ENCODE measurements at regions not wholly inside any gene's neighbourhood (a gene's known extent, or its start where the extent isn't known, plus 50 kb on each side); places are given as distances from the start of the nearest gene placed in this dataset.

DNA sequence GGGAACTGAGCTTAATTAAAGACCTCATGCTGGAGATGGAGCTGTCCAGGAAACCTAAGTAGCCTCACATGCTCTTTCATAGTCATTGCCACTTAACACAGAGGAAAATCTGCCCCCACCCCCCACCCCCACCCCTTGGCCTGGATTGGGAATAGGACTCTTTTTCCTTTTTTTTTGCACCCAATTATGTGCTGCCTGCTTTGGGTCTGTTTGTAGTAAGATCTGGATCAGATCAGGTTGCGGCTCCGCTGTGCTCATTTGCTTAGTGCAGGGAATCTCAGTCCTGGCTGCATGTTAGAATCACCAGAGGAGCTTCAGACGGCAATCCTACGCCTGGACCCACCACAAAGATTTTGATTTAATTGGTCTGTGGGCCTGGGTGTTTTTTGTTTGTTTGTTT, 219.0 kb downstream of the UTP18 start (continued):
- no peak for TF ChIP-seq SMAD1 (IDR thresholded peaks at IDR 0.05; ENCODE audit: low read depth, partially characterized antibody)
- TF ChIP-seq ESRRA (IDR thresholded peaks at IDR 0.05; ENCODE audit: low read length) = no peak
- no peak for TF ChIP-seq MEF2B (IDR thresholded peaks at IDR 0.05; ENCODE audit: partially characterized antibody, poor library complexity, severe bottlenecking)
- TF ChIP-seq, protein P1, sequence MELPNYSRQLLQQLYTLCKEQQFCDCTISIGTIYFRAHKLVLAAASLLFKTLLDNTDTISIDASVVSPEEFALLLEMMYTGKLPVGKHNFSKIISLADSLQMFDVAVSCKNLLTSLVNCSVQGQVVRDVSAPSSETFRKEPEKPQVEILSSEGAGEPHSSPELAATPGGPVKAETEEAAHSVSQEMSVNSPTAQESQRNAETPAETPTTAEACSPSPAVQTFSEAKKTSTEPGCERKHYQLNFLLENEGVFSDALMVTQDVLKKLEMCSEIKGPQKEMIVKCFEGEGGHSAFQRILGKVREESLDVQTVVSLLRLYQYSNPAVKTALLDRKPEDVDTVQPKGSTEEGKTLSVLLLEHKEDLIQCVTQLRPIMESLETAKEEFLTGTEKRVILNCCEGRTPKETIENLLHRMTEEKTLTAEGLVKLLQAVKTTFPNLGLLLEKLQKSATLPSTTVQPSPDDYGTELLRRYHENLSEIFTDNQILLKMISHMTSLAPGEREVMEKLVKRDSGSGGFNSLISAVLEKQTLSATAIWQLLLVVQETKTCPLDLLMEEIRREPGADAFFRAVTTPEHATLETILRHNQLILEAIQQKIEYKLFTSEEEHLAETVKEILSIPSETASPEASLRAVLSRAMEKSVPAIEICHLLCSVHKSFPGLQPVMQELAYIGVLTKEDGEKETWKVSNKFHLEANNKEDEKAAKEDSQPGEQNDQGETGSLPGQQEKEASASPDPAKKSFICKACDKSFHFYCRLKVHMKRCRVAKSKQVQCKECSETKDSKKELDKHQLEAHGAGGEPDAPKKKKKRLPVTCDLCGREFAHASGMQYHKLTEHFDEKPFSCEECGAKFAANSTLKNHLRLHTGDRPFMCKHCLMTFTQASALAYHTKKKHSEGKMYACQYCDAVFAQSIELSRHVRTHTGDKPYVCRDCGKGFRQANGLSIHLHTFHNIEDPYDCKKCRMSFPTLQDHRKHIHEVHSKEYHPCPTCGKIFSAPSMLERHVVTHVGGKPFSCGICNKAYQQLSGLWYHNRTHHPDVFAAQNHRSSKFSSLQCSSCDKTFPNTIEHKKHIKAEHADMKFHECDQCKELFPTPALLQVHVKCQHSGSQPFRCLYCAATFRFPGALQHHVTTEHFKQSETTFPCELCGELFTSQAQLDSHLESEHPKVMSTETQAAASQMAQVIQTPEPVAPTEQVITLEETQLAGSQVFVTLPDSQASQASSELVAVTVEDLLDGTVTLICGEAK (IDR thresholded peaks at IDR 0.05; ENCODE audit: borderline replicate concordance) = no peak
- no peak for TF ChIP-seq RB1 (IDR thresholded peaks at IDR 0.05; ENCODE audit: borderline replicate concordance)
- no peak for TF ChIP-seq SPI1 (IDR thresholded peaks at IDR 0.05; ENCODE audit: borderline replicate concordance, insufficient read depth, low read depth, low read length)
- TF ChIP-seq MTA2 (IDR thresholded peaks at IDR 0.05; ENCODE audit: low read depth) = no peak

DNA sequence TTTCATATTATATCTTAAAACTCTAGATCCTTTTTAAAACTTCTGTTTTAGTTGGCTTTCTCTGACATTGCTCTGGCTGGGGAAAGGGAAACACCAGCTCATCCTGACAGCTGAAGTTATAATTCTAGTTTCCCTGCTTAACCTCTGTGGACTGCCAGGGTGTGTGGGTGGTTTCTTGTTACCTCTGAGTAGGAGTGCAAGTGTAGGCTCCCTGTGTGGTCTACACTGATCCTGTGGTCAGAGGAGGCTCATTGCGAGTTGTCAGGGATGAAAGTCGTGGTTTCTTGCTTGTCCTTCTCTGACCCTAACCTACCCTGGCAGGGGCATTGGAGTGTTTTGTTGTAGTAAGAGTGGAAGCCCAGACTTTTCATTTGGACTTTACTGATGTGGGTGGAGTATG, 221.0 kb downstream of the UTP18 start:
- Histone ChIP-seq H3K79me2 (ENCODE audit: control insufficient read depth, insufficient read depth, low read length) (no peaks in the 10 kb centered on the region), H3K4me3 (no peak overlapping the region), H3K36me3 (ENCODE audit: control insufficient read depth in 2 of 2, insufficient read depth in 2 of 2, low read length in 1 of 2) (no peaks in the 10 kb centered on the region), H3K4me1 (ENCODE audit: control insufficient read depth, insufficient read depth, low read length) (no peaks in the 10 kb centered on the region), H2AFZ (ENCODE audit: control insufficient read depth, low read depth, low read length) (no peak overlapping the region), H3K27ac (ENCODE audit: control insufficient read depth, insufficient read depth) (no peak overlapping the region), H3K4me2 (ENCODE audit: control insufficient read depth, insufficient read depth) (no peak overlapping the region), H4K20me1 (ENCODE audit: control insufficient read depth, insufficient read depth) (no peaks in the 10 kb centered on the region), H3K27me3 (replicated peaks in 1 of 2; ENCODE audit: control insufficient read depth in 2 of 2, insufficient read depth in 2 of 2, low read length in 1 of 2) (no peaks in the 10 kb centered on the region), H3K9me3 (replicated peaks; ENCODE audit: control insufficient read depth, insufficient read depth, low read length) (no peaks in the 10 kb centered on the region; the same call in 2 of the 3 replicates), H3K9ac (ENCODE audit: control insufficient read depth, insufficient read depth, low read length) (no peak overlapping the region)
- ATAC-seq (no peak), FAIRE-seq (no peak), DNase-seq (ENCODE audit: low read depth, low spot score) (no peak)
- in situ Hi-C loops (cut with MboI) (no loop called here), intact Hi-C loops (cut with micrococcal nuclease; ENCODE audit: unreplicated experiment) (no loop called here)
- WGBS (ENCODE audit: insufficient coverage, insufficient replicate concordance, low lambda C conversion rate, missing lambda C conversion rate) = 29% methylated on average over 2 of the region's 2 CpGs
- ChIA-PET SMC1A (ENCODE audit: uncharacterized antibody, unreplicated experiment) (no interaction called here), POLR2A (no interaction called here), CTCF (no interaction called here), RAD21 (ENCODE audit: unreplicated experiment) (no interaction called here)
- no TSS peak for BruUV-seq (replicated peaks)
- TF ChIP-seq GATAD2B (conservative IDR thresholded peaks at IDR 0.05; ENCODE audit: low read depth) = no peak
- no peak for TF ChIP-seq ZSCAN29 (IDR thresholded peaks at IDR 0.05)
- TF ChIP-seq NR2C1 (IDR thresholded peaks at IDR 0.05) = no peak
- TF ChIP-seq, protein P2, sequence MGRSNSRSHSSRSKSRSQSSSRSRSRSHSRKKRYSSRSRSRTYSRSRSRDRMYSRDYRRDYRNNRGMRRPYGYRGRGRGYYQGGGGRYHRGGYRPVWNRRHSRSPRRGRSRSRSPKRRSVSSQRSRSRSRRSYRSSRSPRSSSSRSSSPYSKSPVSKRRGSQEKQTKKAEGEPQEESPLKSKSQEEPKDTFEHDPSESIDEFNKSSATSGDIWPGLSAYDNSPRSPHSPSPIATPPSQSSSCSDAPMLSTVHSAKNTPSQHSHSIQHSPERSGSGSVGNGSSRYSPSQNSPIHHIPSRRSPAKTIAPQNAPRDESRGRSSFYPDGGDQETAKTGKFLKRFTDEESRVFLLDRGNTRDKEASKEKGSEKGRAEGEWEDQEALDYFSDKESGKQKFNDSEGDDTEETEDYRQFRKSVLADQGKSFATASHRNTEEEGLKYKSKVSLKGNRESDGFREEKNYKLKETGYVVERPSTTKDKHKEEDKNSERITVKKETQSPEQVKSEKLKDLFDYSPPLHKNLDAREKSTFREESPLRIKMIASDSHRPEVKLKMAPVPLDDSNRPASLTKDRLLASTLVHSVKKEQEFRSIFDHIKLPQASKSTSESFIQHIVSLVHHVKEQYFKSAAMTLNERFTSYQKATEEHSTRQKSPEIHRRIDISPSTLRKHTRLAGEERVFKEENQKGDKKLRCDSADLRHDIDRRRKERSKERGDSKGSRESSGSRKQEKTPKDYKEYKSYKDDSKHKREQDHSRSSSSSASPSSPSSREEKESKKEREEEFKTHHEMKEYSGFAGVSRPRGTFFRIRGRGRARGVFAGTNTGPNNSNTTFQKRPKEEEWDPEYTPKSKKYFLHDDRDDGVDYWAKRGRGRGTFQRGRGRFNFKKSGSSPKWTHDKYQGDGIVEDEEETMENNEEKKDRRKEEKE (IDR thresholded peaks at IDR 0.05) = no peak
- TF ChIP-seq, protein P3, sequence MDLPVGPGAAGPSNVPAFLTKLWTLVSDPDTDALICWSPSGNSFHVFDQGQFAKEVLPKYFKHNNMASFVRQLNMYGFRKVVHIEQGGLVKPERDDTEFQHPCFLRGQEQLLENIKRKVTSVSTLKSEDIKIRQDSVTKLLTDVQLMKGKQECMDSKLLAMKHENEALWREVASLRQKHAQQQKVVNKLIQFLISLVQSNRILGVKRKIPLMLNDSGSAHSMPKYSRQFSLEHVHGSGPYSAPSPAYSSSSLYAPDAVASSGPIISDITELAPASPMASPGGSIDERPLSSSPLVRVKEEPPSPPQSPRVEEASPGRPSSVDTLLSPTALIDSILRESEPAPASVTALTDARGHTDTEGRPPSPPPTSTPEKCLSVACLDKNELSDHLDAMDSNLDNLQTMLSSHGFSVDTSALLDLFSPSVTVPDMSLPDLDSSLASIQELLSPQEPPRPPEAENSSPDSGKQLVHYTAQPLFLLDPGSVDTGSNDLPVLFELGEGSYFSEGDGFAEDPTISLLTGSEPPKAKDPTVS (IDR thresholded peaks at IDR 0.05; ENCODE audit: low read depth, low read length) = no peak
- TF ChIP-seq SREBF2 (IDR thresholded peaks at IDR 0.05; ENCODE audit: low read length) = no peak
- no peak for TF ChIP-seq NBN (IDR thresholded peaks at IDR 0.05)
- no peak for TF ChIP-seq POLR2AphosphoS5 (IDR thresholded peaks at IDR 0.05; ENCODE audit: low read length)
- TF ChIP-seq, protein P4, sequence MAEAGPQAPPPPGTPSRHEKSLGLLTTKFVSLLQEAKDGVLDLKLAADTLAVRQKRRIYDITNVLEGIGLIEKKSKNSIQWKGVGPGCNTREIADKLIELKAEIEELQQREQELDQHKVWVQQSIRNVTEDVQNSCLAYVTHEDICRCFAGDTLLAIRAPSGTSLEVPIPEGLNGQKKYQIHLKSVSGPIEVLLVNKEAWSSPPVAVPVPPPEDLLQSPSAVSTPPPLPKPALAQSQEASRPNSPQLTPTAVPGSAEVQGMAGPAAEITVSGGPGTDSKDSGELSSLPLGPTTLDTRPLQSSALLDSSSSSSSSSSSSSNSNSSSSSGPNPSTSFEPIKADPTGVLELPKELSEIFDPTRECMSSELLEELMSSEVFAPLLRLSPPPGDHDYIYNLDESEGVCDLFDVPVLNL (IDR thresholded peaks at IDR 0.05; ENCODE audit: low read depth, low read length) = no peak

Data from GM12878 (cell line).